PFSK-1 (cell line): ENCODE measurements at regions not wholly inside any gene's neighbourhood (a gene's known extent, or its start where the extent isn't known, plus 50 kb on each side); places are given as distances from the start of the nearest gene placed in this dataset.

Experiments
- FOXP2 ChIP-seq: optimal IDR thresholded peaks from 2 replicates; pipeline ENCODE3; 2011; ENCODE audit warnings: borderline replicate concordance, control low read depth, inconsistent platforms; ENCODE audit not compliant: insufficient read depth; ENCODE audit errors: extremely low read length, extremely low read depth
- POLR2AphosphoS5 ChIP-seq: IDR thresholded peaks from 2 replicates; pipeline ENCODE4 v1.6.1; 2012; ENCODE audit warnings: low read depth, mild to moderate bottlenecking, control low read depth, low read length, moderate library complexity
- REST ChIP-seq, 2 experiments: IDR thresholded peaks; 2 replicates each; pipeline versions ENCODE4 v1.6.1 to v1.8.0; 2011 to 2012; ENCODE audit warnings: low read depth in 2 of 2, low read length in 2 of 2, control low read depth in 1 of 2, inconsistent platforms in 1 of 2, mild to moderate bottlenecking in 1 of 2, moderate library complexity in 1 of 2; ENCODE audit not compliant: insufficient read depth in 1 of 2
- SIN3A ChIP-seq: IDR thresholded peaks from 2 replicates; pipeline ENCODE4 v1.6.1; 2012; ENCODE audit warnings: mild to moderate bottlenecking, low read length, moderate library complexity, borderline replicate concordance; ENCODE audit not compliant: insufficient read depth
- TAF1 ChIP-seq: IDR thresholded peaks from 2 replicates; pipeline ENCODE4 v1.6.1; 2012; ENCODE audit warnings: low read length, control low read depth, borderline replicate concordance; ENCODE audit not compliant: insufficient read depth

- no peak for TF ChIP-seq SIN3A
- TF ChIP-seq FOXP2: no peak
- no peak for TF ChIP-seq POLR2AphosphoS5
- no peak for TF ChIP-seq REST (IDR thresholded peaks at IDR 0.05; ENCODE audit: insufficient read depth in 1 of 2, low read depth in 2 of 2, low read length in 2 of 2)
- TF ChIP-seq TAF1: no peak
Observed at GRCh38 chr4:29423836-29424721, 1296.1 kb upstream of the PCDH7 start.

GRCh38 chr4:29453303-29453820, 1266.8 kb upstream of the PCDH7 start:
- TF ChIP-seq REST (IDR thresholded peaks at IDR 0.05; ENCODE audit: insufficient read depth in 1 of 2, low read depth in 2 of 2, low read length in 2 of 2): no peak
- TF ChIP-seq FOXP2: no peak
- TF ChIP-seq SIN3A: no peak
- no peak for TF ChIP-seq POLR2AphosphoS5
- no peak for TF ChIP-seq TAF1

- TF ChIP-seq SIN3A: no peak
- TF ChIP-seq REST (IDR thresholded peaks at IDR 0.05; ENCODE audit: insufficient read depth in 1 of 2, low read depth in 2 of 2, low read length in 2 of 2): no peak
- TF ChIP-seq TAF1: no peak
- TF ChIP-seq POLR2AphosphoS5: no peak
- TF ChIP-seq FOXP2: no peak
Observed at GRCh38 chr4:29459926-29460325, 1260.2 kb upstream of the PCDH7 start.

GRCh38 chr4:29467044-29467717, 1253.0 kb upstream of the PCDH7 start:
- TF ChIP-seq POLR2AphosphoS5 (no peak), TAF1 (no peak), REST (IDR thresholded peaks at IDR 0.05; ENCODE audit: insufficient read depth in 1 of 2, low read depth in 2 of 2, low read length in 2 of 2) (no peak), FOXP2 (no peak), SIN3A (no peak)
